GM19023 (cell line): ENCODE measurements at regions not wholly inside any gene's neighbourhood (a gene's known extent, or its start where the extent isn't known, plus 50 kb on each side); places are given as distances from the start of the nearest gene placed in this dataset.
"Not testable (repeated sequence)": the region's sequence is repeated elsewhere in the genome, so short reads cannot be mapped to it uniquely, and the experiment has no call there.

Source experiments
- ATAC-seq: cut with Tn5 transposase; IDR thresholded peaks from one replicate; pipeline ENCODE4 v1.9.1; 2021; ENCODE audit warnings: mild to moderate bottlenecking, moderate library complexity; ENCODE audit not compliant: unreplicated experiment

GRCh38 chr13:38012096-38012495 is 142.5 kb upstream of the TRPC4 start:
- no peak for ATAC-seq

GRCh38 chr13:38008636-38009035 is 139.1 kb upstream of the TRPC4 start:
- no peak for ATAC-seq

DNA sequence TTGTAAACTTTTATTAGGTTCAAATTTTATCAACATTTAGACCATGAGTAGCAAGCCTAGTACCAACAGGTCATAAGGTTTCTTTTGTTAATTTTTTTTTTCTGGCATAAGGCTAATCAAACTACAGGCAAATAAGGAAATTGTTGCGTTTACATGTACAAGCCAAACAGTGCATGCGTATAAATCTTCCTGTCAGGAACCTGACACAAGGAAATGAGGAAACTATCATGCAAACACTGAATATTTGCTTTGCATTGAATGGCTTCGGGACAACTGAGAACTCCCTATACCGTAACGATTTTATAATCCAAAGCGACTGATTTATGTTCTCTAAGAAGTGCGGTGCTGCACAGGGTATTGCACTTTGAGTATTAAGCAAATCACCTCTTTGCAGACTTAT is 133.0 kb upstream of the TRPC4 start:
- ATAC-seq, result no peak

- ATAC-seq, result no peak
Observed at GRCh38 chr13:37997641-37998040, 128.1 kb upstream of the TRPC4 start.

- no peak for ATAC-seq
Observed at GRCh38 chr13:37995092-37995491, 125.5 kb upstream of the TRPC4 start.

- ATAC-seq, result no peak
Observed at GRCh38 chr13:37986811-37987210, 117.2 kb upstream of the TRPC4 start.

DNA sequence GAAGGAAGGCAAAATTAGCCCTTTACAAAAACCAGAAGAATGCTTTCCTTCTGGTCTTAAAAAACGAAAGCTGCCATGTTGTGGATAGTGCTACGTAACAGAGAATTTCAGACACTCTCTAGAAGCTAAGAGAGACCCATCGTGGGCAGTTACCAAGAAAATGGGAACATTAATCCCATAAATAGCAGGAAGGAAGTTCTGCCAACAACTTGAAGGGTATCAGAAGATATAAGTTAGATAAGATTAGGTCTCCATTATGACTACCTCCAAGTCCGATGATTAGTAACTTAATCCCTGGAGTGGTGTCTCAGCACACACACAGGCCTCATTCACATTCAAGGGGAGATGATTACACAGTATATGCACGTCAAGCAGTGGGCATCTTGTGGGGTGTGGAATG is 115.7 kb upstream of the TRPC4 start:
- ATAC-seq, result no peak

DNA sequence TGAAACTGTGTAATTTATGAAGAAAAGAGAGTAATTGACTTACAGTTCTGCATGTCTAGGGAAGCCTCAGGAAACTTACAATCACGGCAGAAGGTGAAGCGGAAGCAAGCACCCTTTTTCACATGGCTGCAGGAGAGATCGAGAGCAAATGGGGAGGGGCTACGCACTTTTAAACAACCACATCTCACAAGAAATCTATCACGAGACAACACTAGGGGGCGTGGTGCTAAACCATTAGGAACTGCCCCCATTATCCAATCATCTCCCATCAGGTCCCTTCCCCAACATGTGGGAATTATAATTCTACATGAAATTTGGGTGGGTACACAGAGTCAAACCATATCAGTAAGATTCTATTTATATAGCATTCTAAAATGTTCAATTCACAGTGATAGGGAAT is 114.8 kb upstream of the TRPC4 start:
- ATAC-seq, result no peak

GRCh38 chr13:37981932-37982331 is 112.4 kb upstream of the TRPC4 start:
- no peak for ATAC-seq

GRCh38 chr13:37978680-37979079 is 109.1 kb upstream of the TRPC4 start:
- ATAC-seq, result no peak

- no peak for ATAC-seq
Observed at GRCh38 chr13:37968555-37968954, 99.0 kb upstream of the TRPC4 start.

GRCh38 chr13:37966266-37966665 is 96.7 kb upstream of the TRPC4 start:
- ATAC-seq, result no peak

DNA sequence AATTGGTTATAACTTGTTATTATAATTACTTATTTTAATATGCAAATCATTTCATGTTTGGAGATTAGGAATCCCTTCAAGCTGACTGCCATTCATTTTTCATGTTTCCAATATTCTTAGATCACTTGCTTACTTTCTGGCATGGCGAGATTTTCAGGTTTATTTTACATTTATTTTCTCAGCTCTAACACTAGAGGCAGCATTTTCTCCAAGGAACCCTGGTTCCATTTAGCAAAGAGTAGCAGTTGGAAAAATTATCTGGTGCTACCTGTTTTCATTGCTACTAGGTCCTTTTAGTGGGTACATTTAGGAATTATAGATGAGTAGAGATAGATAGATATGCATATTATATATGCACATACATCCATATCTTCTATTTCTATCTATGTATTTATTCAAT is 90.9 kb upstream of the TRPC4 start:
- ATAC-seq, result no peak

GRCh38 chr13:37959284-37959683 is 89.7 kb upstream of the TRPC4 start:
- no peak for ATAC-seq

- no peak for ATAC-seq
Observed at GRCh38 chr13:37956536-37956935, 87.0 kb upstream of the TRPC4 start.

DNA sequence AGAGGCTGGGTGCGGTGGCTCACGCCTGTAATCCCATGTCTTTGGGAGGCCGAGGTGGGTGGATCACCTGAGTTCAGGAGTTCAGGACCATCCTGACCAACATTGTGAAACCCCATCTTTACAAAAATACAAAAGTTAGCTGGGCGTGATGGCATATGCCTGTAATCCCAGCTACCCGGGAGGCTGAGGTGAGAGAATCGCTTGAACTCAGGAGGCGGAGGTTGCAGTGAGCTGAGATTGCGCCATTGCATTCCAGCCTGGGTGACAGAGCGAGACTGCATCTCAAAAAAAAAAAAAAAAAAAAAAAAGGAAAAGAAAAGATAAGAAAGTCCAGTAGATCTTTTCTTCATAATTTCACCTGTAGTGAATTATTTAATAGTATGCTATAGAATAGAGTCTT is 85.0 kb upstream of the TRPC4 start:
- ATAC-seq, result not testable (repeated sequence)

DNA sequence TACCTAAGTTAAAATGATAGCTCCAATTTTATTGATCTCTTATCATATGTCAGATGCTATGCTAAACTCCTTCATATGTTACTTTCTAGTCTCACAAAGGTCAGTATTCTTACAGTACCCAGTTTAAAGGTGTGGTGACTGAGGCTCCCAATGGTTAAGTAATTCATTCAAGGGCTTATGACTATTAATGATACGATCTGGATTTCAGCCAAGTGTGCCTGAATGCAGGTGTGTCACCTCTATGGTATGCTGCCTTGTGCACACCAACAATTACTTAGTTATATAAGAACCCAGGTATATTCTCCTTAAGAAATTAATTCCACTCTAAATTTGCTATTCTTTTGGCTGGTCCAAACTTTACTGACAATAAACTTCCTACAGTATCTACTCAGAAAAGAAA is 84.6 kb upstream of the TRPC4 start:
- no peak for ATAC-seq

DNA sequence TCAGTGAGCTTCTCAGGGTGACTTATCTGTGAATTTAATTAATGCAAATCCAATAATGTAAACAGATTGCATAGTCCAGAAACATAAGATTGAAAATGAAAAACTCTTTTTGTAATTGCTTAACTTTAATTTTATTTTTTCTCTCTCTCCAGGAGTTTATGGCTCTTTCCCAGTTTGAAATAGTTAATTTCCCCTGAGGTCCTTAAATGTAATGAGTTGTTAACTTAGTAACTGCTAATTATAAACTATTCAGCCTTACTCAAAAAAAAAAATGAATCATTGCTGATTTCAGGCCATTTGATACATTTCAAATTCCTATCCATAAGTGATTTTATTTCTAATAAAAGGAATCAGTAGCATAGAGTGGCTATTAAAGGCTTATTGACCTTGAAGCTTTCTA is 84.1 kb upstream of the TRPC4 start:
- ATAC-seq, result no peak

GRCh38 chr13:37950016-37950415 is 80.4 kb upstream of the TRPC4 start:
- ATAC-seq, result no peak

DNA sequence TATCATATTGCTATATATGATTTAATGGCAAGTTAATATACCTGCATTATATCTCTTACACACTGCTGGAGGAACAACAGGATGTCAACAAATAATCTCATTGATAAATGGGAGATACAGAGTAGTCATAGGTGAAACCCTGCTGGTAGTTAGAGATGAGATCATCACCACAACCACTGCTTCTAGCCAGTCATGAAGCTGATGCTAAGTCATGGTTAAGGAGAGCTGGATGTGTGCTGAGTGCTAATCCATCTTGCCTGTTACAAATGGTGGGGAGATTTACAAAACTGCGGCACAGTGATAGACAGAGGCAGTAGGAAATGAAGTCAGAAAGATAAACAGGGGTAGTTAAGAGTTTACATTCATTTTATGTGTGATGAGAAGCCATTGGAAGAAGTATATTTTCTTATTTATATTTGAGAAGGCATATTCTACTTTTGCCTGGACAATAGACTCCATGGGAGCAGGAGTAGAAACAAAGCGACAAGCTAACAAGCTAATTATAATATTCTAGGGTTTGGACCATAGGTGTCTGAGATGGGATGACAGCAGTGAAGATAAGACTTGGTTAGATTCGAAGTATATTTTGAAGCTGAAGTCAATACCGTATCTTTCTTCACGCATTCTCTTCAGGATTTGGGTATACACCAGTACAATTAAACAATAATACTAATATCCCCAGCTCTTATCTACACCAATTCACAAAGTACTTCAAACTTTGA is 78.0 kb upstream of the TRPC4 start:
- no peak for ATAC-seq

DNA sequence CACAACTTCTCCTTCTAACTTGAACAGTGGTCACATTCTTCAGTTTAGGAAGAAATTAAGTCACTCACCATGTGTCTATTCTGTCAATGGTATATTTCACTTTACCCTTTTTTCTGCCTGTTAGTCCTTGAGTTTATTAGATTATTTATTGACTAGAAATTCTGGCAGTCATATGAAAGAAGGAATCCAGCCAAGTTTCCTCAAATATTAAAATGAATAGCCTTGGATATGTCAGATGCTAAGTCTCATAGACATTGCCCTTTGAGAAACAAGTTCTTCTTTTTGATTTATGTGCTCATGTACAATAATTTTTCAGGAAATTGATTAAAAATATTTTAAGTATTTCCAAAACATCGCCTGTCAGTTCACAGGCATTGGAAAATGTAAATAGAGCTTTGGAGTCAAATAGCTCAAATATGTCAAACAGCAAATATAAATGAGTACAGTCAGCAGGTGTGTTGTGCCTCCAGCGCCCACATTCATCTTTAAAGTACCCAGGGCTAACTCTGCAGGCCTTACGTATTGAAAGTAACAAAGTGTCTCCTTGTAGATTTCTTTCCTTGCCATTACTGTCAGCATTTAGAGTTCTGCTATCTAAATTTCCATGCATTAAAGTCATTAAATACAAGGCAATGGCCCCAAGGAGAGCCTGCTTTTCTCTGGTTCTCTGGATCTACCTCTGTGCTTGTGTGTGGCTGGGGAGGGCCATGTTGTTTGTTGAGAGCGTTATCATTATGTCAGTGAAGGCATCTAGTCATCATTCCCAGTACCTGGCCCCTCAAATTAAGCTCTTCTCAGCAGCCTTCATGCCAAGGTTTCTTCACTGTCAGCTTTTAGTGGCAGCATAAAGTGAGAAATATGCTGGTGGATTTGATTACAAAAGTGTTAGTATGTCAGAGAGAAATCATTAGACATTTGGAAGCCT is 76.3 kb upstream of the TRPC4 start:
- no peak for ATAC-seq

DNA sequence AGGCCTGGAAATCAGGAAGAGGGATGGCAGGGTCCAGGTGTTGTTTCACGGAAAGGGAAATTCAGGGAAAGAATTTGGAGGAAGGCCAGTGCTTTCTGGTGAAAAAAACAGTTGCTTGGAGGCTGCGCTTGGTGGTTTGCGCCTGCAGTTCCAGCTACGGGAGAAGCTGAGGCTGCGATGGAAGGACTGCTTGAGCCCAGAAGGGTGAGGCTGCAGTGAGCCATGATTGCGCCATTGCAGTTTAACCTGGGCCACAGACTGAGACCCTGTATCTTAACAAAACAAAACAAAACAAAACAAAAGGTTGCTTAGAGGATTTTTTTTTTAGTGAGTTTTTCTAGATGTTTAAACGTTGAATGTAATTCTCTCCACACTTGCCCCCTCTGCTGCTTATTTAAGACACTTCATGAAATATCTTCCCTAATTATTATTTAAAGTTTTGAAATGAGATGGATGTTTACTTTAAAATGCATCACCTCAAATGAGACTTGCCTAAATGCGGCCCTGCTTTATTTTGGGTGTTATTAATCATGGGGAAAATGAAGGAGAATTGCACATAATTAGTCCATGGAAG is 75.4 kb upstream of the TRPC4 start:
- ATAC-seq, result no peak
